Stimulated activated CD8-positive, alpha-beta memory T cell treated with anti-CD3 and anti-CD28 coated beads, Interleukin-7, amount 100 ng/mL, for 1 hour (primary cell): ENCODE measurements at regions not wholly inside any gene's neighbourhood (a gene's known extent, or its start where the extent isn't known, plus 50 kb on each side); places are given as distances from the start of the nearest gene placed in this dataset.

Experiments used
- DNase-seq, 2 donors: peaks; one replicate each; pipeline ENCODE4 v3.0.0-alpha.2; 2020; ENCODE audit warnings: low read depth in 2 of 2

GRCh38 chr19:29096896-29097295, 116.1 kb downstream of the UQCRFS1 start:
- no peak for DNase-seq

GRCh38 chr19:29093553-29093908, 119.4 kb downstream of the UQCRFS1 start:
- no peak for DNase-seq

GRCh38 chr19:29092712-29093552, 120.0 kb downstream of the UQCRFS1 start:
- no peak for DNase-seq

- no peak for DNase-seq
Observed at GRCh38 chr19:29090783-29091526, 122.0 kb downstream of the UQCRFS1 start.

- no peak for DNase-seq
Observed at GRCh38 chr19:29089315-29089870, 123.6 kb downstream of the UQCRFS1 start.

GRCh38 chr19:29088761-29089160, 124.2 kb downstream of the UQCRFS1 start:
- DNase-seq, result no peak

GRCh38 chr19:29086646-29087045, 126.3 kb downstream of the UQCRFS1 start:
- no peak for DNase-seq

- DNase-seq, result no peak
Observed at GRCh38 chr19:29086182-29086581, 126.8 kb downstream of the UQCRFS1 start.

- no peak for DNase-seq
Observed at GRCh38 chr19:29085630-29086029, 127.3 kb downstream of the UQCRFS1 start.

GRCh38 chr19:29085206-29085605, 127.7 kb downstream of the UQCRFS1 start:
- DNase-seq, result no peak

GRCh38 chr19:29084266-29084665, 128.7 kb downstream of the UQCRFS1 start:
- DNase-seq, result no peak

- no peak for DNase-seq
Observed at GRCh38 chr19:29083863-29084262, 129.1 kb downstream of the UQCRFS1 start.

- no peak for DNase-seq
Observed at GRCh38 chr19:29079356-29080032, 133.5 kb downstream of the UQCRFS1 start.

GRCh38 chr19:29076963-29077362, 136.0 kb downstream of the UQCRFS1 start:
- no peak for DNase-seq

GRCh38 chr19:29076161-29076560, 136.8 kb downstream of the UQCRFS1 start:
- DNase-seq, result no peak

- no peak for DNase-seq
Observed at GRCh38 chr19:29075149-29075548, 137.8 kb downstream of the UQCRFS1 start.

- DNase-seq, result no peak
Observed at GRCh38 chr19:29074579-29074978, 138.4 kb downstream of the UQCRFS1 start.

- DNase-seq, result no peak
Observed at GRCh38 chr19:29067831-29068230, 145.1 kb downstream of the UQCRFS1 start.

GRCh38 chr19:29062475-29063435, 150.2 kb downstream of the UQCRFS1 start:
- DNase-seq, result no peak

GRCh38 chr19:29060813-29061364, 152.1 kb downstream of the UQCRFS1 start:
- no peak for DNase-seq

- DNase-seq, result no peak
Observed at GRCh38 chr19:29056535-29056934, 156.4 kb downstream of the UQCRFS1 start.
